ENCODE measurements at regions not wholly inside any gene's neighbourhood (a gene's known extent, or its start where the extent isn't known, plus 50 kb on each side); places are given as distances from the start of the nearest gene placed in this dataset.
"Not testable (repeated sequence)": the region's sequence is repeated elsewhere in the genome, so short reads cannot be mapped to it uniquely, and the experiment has no call there.

DNA sequence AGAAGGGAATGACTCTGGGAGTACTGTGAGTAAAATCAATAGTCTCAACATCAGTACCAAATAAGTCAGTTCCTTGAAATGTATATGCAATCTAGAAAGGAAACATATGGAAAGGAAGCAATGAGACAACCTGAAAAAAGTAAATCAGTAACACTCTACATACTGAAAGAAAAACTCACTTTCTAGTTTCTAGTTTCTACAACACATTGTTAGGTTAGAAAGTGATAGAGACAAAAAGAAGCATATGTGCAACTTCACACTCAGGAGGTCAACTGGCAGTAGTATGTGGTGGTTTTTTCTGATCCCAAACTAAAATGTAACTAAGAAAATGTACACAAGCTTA, 156.5 kb upstream of the SOX6 start:
- no peak for TF ChIP-seq CTCF (IDR thresholded peaks at IDR 0.05)
- DNase-seq (no peak), ATAC-seq (no peak)
- H3K4me1 ChIP-seq, result no peaks in the 10 kb centered on the region
- H3K27ac ChIP-seq, result no peak overlapping the region
- no peaks in the 10 kb centered on the region for H3K9me3 ChIP-seq
- intact Hi-C loops (cut with DNase I), result no loop called here
- H3K4me3 ChIP-seq, result no peak overlapping the region
- H3K27me3 ChIP-seq, result no peaks in the 10 kb centered on the region
- H3K36me3 ChIP-seq, result no peaks in the 10 kb centered on the region

- DNase-seq, result no peak
- intact Hi-C loops (cut with DNase I), result no loop called here
- H3K27ac ChIP-seq, result no peak overlapping the region
- no peaks in the 10 kb centered on the region for H3K36me3 ChIP-seq
- no peak for TF ChIP-seq CTCF (IDR thresholded peaks at IDR 0.05)
- H3K27me3 ChIP-seq, result no peaks in the 10 kb centered on the region
- H3K4me3 ChIP-seq, result no peak overlapping the region
- H3K9me3 ChIP-seq, result no peaks in the 10 kb centered on the region
- ATAC-seq, result no peak
- no peaks in the 10 kb centered on the region for H3K4me1 ChIP-seq
These were observed 156.0 kb upstream of the SOX6 start for GRCh38 chr11:16512198-16512898.

- no peak for DNase-seq
- no peaks in the 10 kb centered on the region for H3K27me3 ChIP-seq
- H3K36me3 ChIP-seq, result no peaks in the 10 kb centered on the region
- ATAC-seq, result no peak
- no peaks in the 10 kb centered on the region for H3K4me1 ChIP-seq
- intact Hi-C loops (cut with DNase I), result no loop called here
- TF ChIP-seq CTCF (IDR thresholded peaks at IDR 0.05), result no peak
- no peak overlapping the region for H3K27ac ChIP-seq
- H3K4me3 ChIP-seq, result no peak overlapping the region
- no peaks in the 10 kb centered on the region for H3K9me3 ChIP-seq
These were observed 155.1 kb upstream of the SOX6 start for GRCh38 chr11:16511116-16512114.

GRCh38 chr11:16505481-16505880, 149.1 kb upstream of the SOX6 start:
- Histone ChIP-seq H3K9me3 (no peaks in the 10 kb centered on the region), H3K27me3 (no peaks in the 10 kb centered on the region), H3K27ac (no peak overlapping the region), H3K4me3 (no peak overlapping the region), H3K36me3 (no peaks in the 10 kb centered on the region), H3K4me1 (no peaks in the 10 kb centered on the region)
- ATAC-seq (no peak), DNase-seq (no peak)
- intact Hi-C loops (cut with DNase I), result no loop called here
- TF ChIP-seq CTCF (IDR thresholded peaks at IDR 0.05), result no peak

- H3K4me3 ChIP-seq; H3K36me3 ChIP-seq; H3K27ac ChIP-seq; ATAC-seq; H3K4me1 ChIP-seq; intact Hi-C loops (cut with DNase I); H3K9me3 ChIP-seq; DNase-seq; H3K27me3 ChIP-seq: not testable (repeated sequence)
These were observed 147.5 kb upstream of the SOX6 start for GRCh38 chr11:16503891-16504290.
